HG03354 (cell line): ENCODE measurements at regions not wholly inside any gene's neighbourhood (a gene's known extent, or its start where the extent isn't known, plus 50 kb on each side); places are given as distances from the start of the nearest gene placed in this dataset.
"Not testable (repeated sequence)": the region's sequence is repeated elsewhere in the genome, so short reads cannot be mapped to it uniquely, and the experiment has no call there.

ENCODE experiments used
- ATAC-seq: cut with Tn5 transposase; IDR thresholded peaks from one replicate; pipeline ENCODE4 v1.9.1; 2021; ENCODE audit warnings: mild to moderate bottlenecking; ENCODE audit not compliant: unreplicated experiment, poor library complexity, severe bottlenecking

DNA sequence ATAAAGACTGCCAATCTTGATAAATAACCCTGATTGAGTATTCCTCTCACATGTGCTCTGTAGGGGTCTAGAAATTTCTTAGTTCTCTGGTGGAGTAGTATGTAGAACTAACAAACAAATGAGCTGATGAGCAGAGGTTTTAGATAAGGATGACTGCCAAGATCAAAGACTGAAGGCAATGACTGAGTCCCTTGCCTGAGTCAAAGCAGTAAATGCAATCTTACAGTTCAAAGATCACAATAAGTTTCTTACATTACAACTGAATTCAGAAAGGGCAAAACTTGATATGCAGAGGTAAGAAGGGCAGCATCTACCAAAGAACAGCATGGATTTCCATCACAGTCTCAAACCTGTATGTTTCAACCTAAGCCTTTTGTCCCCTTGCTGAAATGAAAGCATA, 172.2 kb upstream of the POU1F1 start:
- ATAC-seq, result no peak

DNA sequence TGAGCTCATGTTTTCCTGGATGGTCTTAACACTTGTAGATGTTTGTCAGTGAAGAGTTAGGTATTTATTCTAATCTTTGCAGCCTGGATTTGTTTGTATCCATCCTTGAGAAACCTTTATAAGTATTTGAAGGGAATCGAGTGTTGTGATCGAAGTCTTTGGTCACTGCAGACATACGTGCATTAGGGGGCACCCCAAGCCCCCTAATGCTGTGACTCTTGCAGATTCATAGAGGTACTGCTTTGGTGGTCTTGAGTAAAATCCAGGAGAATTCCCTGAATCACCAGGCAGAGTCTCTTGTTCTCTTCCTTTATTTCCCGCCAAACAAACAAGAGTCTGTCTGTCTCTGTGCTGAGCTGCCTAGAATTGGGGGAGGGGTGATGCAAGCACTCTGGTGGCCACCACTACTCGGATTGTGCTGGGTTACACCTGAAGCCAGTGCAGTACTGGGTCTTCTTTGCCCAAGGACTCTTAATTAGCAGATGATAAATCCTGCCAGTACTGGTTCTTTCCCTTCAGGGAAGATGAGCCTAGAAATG, 170.5 kb upstream of the POU1F1 start:
- no peak for ATAC-seq

DNA sequence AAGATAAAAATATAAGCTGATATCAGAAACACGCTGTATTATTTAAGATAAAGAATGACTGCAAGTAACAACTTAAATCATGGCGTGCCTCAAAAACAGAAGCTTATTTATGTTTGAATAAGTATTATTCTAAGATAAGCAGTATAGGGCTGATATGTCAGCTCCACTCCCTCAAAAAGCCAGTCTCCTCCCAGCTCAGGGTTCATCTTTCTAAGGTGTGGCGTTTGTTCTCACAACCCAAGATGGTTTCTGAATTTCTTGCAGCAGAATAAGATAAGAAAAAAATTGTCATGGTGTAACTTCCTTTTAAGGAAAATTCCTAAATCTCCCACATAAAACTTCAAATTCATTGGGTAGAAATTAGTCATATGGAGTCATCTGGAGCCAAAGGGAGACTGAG, 166.1 kb upstream of the POU1F1 start:
- ATAC-seq, result no peak

DNA sequence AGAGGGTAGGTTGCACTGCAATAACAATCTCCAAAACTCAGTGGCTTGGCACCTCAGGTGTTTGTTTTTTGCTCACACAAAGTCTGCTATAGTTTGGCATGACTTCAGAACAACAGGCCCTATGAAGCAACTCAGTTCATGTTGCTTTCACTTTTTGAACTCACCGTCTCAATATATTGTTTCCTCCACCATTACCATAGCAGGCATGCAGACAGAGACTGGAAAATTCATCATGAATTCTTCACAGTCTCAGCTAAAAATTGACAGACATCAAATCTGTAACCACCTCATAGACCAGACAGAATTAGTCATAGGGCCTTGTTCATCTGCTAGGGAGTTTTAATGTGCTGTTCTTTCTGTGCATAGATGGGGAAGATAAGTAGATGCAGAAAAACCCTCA, 161.4 kb upstream of the POU1F1 start:
- no peak for ATAC-seq

DNA sequence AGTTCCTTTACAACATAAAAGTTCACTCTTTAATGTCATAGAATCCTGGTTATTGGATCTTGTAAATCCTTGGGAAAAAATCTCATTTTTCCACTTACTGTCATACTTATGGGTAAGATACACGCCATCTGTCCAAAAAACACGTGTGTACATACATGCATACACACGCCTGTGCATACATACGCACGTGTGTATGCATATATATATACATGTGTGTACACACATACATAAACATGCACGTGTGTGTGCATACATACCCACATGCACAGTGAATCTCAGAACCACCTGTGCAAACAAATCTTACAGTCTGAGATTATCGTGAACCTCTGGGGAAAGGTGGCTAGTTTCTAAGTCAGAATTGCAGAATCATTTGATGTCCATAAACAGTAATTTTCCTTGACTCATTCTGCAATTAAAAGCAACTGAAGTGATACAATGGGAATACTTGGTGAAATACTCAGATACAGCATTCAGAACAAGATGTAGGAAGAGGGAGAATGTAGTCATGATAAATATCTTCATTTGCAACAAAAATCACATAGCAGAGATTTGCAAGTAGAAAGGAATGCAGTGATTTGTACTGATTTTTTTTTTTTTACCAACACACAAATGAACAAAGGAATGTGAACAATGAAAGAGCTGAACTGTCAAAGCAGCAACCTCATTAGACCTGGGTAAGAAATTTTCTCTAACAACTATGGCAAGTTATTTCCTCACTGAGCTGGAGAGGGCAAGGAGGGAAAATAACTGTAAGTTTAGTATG, 160.6 kb upstream of the POU1F1 start:
- ATAC-seq, result no peak

DNA sequence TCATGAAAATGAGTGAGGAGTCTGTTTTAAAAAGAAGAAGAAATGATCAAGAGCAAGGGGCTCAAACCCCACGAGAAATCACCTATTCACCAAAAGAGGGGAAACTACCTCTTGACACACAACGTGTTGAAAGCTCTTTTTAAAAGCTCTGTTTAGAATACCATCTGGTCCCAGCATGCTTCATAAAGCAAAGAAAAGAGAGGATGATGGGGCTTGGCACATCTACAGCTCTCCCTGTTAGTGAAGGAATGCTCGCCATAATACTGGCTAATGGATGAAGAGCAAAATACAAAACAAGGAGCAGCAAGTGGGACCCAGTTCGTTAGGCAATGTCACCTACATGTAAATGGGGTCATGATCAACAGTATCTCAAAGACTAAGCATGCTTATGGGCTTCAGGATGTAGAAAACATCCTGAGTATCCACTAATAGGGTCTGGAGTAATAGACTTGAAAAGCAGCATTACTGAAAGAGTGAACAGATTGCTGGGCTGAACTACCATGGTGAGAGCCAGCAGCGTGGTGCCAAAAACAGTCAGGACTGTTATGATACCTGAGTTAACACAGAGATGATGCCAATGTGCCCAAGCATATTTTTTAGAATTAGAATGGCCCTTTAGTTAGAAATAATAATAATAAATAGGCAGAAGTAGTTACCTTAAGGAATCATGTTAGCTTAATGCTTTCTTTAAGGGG, 159.7 kb upstream of the POU1F1 start:
- ATAC-seq, result no peak

DNA sequence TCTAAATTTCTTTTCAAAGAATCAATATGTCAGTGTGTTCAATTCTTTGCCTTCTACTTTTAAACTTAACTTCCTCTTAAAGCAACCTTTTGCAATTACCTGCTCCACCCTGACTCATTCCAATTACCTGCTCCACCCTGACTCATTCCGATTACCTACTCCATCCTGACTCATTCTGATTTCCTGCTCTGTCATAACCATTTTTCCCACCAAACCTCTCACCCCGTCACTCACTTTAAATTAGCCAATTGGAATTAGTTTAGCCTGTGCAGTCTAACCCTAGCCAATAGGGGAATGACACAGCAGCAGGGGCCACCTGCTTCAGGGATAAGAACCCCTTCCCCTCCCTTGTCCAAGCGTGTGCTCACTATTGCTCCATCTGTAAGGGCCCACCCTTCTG, 157.1 kb upstream of the POU1F1 start:
- not testable (repeated sequence) for ATAC-seq

DNA sequence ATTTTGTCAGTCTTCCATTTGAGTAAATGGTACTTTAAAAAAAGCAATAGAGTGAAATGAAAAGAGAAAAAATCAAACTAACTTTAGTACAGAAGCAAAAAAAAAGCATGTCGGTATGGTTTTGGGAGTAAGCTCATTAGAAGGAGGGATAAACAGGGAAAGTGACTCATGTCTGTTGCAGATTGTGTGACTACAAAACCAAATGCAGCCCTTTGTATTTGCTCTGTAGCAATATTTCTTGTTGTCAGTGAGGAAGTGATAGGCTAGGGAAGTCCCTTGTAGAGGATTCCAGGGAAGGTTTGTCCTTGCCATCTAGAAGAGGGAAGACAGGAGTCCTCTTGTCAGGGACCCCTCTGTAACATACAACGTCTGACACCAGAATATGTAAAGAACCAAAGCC, 150.5 kb upstream of the POU1F1 start:
- ATAC-seq, result no peak

DNA sequence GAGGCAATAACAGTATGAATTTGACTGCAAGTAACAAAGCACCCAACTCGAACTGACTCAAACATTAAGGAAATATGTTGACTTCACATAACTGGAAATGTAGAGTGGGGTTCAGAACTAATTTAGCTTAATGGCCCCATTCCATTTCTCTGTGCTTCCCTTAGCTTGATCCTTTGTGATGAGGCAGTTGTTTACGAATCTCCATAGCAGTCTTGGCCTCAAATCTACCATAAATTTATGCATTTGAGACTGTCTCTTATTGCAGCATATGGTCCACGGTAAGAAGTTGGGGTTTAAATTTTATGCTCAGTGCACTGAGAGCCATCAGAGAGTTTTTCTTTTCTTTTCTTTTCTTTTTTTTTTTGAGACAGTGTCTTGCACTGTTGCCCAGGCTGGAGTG, 148.7 kb upstream of the POU1F1 start:
- no peak for ATAC-seq

DNA sequence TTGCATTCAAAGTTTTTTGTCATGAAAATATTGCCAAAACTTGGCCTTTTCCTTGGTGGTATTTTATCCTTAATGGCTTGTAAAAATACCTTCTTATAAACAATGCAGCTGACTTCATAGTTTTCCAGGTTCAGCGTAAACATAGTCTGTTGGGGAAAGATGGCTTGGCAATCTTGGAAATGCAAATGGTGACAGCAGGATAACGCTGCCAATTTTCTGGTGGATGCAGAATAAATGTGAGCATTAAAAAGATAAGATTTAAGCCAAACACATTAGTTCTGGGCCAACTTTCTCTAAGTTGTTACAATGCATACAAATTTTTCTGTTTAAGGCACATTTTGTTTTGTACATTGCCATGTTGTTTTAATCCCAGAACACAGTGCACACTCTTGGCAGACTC, 147.0 kb upstream of the POU1F1 start:
- no peak for ATAC-seq

DNA sequence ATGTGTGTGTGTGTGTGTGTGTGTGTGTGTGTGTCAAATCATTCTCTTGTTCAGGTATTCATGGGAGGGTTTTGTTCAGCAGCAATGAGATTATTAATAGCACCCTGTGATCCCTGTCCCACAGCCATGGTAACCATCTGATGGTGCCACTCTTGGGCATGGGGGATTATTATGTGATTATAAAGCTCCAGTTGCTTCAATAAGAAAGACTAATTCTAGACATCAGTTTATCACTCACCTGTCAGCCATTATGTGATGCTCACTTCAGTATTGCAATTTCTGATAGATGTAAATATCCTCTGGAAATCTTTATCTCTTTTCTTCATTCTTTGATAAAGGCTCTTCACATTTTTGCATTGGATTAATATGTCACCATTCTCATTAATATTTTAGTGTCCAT, 145.9 kb upstream of the POU1F1 start:
- ATAC-seq, result no peak

DNA sequence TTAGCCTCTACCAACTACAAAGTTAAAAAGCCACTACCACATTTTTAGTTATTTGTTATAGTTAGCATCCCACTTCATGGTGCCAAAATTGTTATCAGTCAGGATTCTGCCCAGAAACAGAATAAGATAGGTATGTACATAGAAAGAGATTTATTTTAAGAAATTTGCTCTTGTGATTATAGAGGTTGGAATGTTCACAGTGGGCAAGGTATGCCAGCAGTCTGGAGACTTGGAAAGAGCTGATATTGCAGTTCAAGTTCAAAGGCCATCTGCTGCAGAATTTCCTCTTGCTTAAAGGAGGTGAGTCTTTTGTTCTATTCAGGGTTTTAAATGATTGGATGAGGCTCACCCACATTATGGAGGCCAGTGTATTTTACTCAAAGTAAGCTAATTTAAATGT, 143.8 kb upstream of the POU1F1 start:
- ATAC-seq, result no peak

DNA sequence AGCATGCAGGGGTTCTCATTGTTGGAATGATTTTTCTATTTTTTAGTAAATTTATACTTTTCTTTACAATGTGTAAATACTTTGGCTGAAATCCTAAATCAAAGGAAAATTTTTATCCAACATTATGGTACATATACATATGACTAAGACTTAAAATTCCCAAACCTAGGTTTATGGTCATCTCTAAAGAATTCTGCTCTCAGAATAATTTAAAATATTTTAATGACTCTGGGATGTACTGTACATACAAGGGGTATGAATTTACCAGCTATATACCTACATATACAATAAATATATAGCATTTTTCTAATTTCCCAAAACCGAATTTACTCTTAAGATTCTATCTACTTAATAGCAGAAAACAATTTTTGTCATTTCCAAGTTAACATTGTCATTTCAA, 137.9 kb upstream of the POU1F1 start:
- ATAC-seq, result no peak

DNA sequence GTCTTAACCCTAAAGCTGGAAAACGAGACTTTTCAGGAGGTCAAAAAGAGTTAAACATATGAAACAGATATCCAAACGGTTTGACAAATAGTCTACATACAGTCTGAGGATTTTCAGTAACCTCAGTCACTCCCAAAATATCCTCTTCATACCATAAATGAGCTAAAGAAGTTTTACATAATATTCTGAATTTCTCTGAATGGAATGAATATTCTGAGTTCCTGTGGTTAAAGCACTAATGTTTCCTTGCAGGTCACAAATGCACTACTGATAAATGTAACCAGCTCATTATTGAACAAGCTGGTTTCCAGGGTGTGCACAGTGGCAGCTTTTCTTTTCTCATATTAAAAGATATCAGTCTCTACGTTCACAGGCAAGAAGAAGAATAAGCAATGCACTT, 137.4 kb upstream of the POU1F1 start:
- ATAC-seq, result no peak

DNA sequence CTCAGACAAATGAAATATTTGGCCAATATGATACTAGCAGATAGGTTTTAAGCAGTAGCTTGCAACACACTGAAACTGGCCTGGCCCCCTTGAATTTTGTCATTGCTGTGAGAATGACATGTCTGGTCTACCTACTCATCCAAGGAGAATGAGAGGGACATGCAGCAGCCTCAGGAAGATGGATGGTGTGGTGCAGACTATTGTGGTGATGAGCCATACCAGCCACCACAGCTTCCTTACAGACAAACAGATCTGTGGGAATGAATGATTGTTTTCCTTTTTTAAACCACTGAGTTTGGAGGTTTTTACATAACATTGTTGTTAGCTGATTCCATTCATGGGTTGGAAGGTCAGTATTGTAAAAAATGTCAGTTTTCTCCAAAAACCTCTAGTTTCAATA, 133.7 kb upstream of the POU1F1 start:
- ATAC-seq, result no peak

DNA sequence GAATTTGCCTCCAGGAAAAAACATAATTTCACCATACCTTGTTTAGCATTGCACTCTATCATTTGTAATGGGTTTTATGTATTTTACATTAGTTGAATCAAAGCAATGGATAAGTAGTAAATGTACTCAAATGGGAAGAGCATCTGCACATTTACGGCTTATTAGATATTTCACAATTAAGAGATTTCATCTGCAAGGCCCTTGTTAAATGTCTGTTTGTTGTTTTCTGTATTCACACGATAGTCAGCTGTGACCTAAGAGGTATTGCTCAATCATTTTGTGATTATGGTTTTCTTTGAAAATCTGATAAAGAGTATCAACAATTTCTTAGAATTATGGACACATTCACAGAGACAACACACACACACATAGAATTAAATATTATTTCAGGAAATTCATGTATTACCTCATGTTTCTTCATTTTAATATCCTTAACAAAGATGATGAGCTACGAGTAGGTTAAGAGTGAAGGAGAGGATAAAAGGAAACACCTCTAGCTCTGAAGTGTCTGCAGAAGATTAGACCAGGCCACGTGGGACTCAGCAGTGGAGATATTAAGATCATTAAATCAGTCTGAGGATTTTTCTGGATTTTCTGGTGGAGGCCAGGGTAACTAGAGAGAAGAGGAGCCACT, 121.9 kb upstream of the POU1F1 start:
- no peak for ATAC-seq

DNA sequence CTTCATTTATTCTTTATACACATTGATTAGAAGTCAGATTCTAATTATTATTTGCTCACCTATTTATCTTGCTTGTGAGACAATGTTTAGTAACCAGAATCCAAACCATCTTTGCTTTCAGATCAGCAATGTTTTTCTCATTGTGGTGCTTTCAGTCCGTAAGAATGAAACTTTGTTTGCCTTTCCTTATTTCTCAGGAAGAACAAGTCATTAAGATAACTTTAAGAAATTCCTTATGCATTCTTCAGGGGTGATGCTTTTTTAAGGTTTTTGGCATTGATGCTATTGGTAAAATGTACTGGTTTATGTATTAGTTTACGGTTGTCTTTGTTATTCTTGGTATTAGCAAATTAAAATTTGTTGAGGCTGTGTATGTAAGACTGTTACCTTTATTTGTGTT, 120.8 kb upstream of the POU1F1 start:
- no peak for ATAC-seq

DNA sequence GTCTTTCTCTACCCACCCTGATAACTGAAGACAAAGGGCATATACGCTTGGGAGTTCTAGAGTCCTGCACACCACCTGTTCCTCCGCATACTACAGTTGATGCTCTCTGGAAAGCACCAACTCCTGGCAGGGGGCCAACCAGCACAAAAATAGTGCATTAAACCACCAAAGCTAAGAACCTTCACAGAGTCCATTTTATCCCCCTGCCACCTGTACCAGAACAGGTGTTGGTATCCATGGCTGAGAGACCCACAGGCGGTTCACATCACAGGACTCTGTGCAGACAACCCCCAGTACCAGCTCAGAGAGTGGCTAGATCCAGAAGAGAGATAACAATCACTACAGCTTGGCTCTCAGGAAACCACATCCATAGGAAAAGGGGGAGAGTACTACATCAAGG, 114.4 kb upstream of the POU1F1 start:
- no peak for ATAC-seq

DNA sequence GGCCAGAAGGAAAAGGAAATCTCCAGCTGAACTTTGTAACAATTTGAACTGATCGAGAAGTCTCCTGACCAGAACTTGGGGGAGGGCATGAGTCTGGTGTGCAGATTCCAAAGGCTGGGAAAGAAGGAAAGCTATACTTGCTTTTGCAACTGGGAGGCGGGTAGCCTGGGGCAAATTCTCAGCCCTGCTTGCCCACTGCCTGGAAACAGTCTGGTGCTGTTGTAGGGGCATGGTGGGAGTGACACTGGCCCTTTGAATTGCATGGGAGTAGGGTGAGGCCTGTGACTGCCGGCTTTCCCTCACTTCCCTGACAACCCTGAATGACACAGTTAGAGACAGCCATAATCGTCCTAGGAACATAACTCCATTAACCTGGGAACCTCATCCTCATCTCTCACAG, 114.0 kb upstream of the POU1F1 start:
- ATAC-seq, result no peak

DNA sequence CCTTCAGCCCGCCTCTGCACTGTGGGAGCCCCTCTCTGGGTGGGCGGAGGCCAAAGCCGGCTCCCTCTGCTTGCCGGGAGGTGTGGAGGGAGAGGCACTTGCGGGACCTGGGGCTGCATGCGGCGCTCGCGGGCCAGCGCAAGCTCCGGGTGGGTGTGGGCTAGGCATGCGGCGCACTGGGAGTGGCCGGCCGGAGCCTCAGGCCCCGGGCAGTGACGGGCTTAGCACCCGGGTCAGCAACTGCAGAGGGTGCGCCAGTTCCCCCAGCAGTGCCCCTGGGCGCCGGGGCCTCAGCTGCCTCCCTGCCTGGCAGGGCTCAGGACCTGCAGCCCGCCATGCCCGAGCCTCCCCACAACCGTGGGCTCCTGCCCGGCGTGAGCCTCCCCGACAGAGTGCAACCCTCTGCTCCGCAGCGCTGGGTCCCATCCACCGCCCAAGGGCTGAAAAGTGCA, 98.9 kb upstream of the POU1F1 start:
- no peak for ATAC-seq

DNA sequence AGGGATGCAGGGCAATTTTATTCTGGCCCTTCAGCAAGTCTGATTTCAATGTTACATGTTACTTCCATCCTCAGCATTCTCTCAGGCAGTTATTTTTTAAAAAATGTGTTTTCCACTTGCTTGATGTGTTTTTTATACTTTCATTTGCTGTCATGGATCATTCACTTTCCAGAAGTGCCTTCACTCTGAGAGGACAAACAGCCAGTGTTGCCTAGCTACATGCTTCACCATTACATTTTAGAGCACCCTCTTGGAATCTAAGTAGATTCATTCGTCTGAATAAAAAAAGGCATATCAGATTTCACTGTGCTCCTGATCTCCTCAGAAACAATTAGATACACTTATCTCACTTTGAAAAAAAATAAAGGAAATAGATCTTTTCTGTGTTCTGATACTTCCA, 93.6 kb upstream of the POU1F1 start:
- no peak for ATAC-seq
